HEK293 (cell line): ENCODE measurements at regions not wholly inside any gene's neighbourhood (a gene's known extent, or its start where the extent isn't known, plus 50 kb on each side); places are given as distances from the start of the nearest gene placed in this dataset.

Experiments used
- CTCF ChIA-PET: fragments of 350-600 bp; formaldehyde crosslinking; extraction: SDS; loops from one replicate; lab custom pipeline; 2021; ENCODE audit warnings: antibody characterized with exemption; lab: Yijun Ruan, JAX
- POLR2A ChIA-PET: fragments of 300-600 bp; formaldehyde crosslinking; extraction: SDS; loops from one replicate; lab custom pipeline; 2020; ENCODE audit warnings: antibody characterized with exemption, inconsistent platforms; lab: Yijun Ruan, JAX
- H3K27ac ChIP-seq: fragments of 200-500 bp; sonication (Bioruptor generic); 2 replicates; pipeline ENCODE4 v1.5.1; 2014; ENCODE audit warnings: low read depth, low read length, control low read depth, inconsistent platforms; ENCODE audit errors: extremely low read depth
- H3K36me3 ChIP-seq, 2 experiments: fragments of 200-500 bp in 1 of 2; sonication (Bioruptor generic) in 1 of 2; 1 replicate in 1 of 2; 2 replicates in 1 of 2; pipeline ENCODE4 v1.5.1; 2014 to 2017; ENCODE audit warnings: inconsistent platforms in 2 of 2, low read length in 2 of 2; ENCODE audit not compliant: control insufficient read depth in 2 of 2, insufficient read depth in 1 of 2
- H3K4me1 ChIP-seq: fragments of 200-500 bp; sonication (Bioruptor generic); 2 replicates; pipeline ENCODE4 v1.5.1; 2014; ENCODE audit warnings: mild to moderate bottlenecking, low read length, inconsistent platforms; ENCODE audit not compliant: control insufficient read depth, insufficient read depth
- H3K4me3 ChIP-seq: 2 replicates; pipeline ENCODE4 v1.5.1; 2011; ENCODE audit warnings: low read depth, mild to moderate bottlenecking, control low read depth, low read length, moderate library complexity
- H3K9me3 ChIP-seq: fragments of 200-500 bp; sonication (Bioruptor generic); 2 replicates; pipeline ENCODE4 v1.5.1; 2014; ENCODE audit warnings: low read depth, low read length, inconsistent platforms; ENCODE audit not compliant: control insufficient read depth, insufficient read depth
- HOXA7 ChIP-seq: sonication (generic); formaldehyde crosslinking; IDR thresholded peaks from 2 replicates; pipeline ENCODE4 v1.8.1; 2022; ENCODE audit warnings: missing genetic modification reagents, borderline replicate concordance
- MZF1 ChIP-seq: fragments of 450-650 bp; formaldehyde crosslinking; IDR thresholded peaks from 2 replicates; pipeline ENCODE4 v1.5.1; 2017; ENCODE audit warnings: missing biosample characterization, missing genetic modification characterization, borderline replicate concordance
- WT1 ChIP-seq: fragments of 450-650 bp; formaldehyde crosslinking; IDR thresholded peaks from 2 replicates; pipeline ENCODE4 v1.5.1; 2016; ENCODE audit warnings: missing biosample characterization, missing genetic modification characterization
- ZBTB20 ChIP-seq: fragments of 450-650 bp; formaldehyde crosslinking; IDR thresholded peaks from 2 replicates; pipeline ENCODE4 v1.5.1; 2016; ENCODE audit warnings: missing biosample characterization, missing genetic modification characterization
- ZBTB21 ChIP-seq: fragments of 450-650 bp; formaldehyde crosslinking; IDR thresholded peaks from 2 replicates; pipeline ENCODE4 v1.5.1; 2017; ENCODE audit warnings: missing biosample characterization, missing genetic modification characterization
- ZNF202 ChIP-seq: fragments of 450-650 bp; formaldehyde crosslinking; IDR thresholded peaks from 2 replicates; pipeline ENCODE4 v1.5.1; 2016; ENCODE audit warnings: missing biosample characterization, missing genetic modification characterization, borderline replicate concordance
- ZNF223 ChIP-seq: fragments of 450-650 bp; formaldehyde crosslinking; IDR thresholded peaks from 2 replicates; pipeline ENCODE4 v1.5.1; 2016; ENCODE audit warnings: missing biosample characterization, missing genetic modification characterization
- ZNF23 ChIP-seq: fragments of 450-650 bp; formaldehyde crosslinking; IDR thresholded peaks from 2 replicates; pipeline ENCODE4 v1.5.1; 2016; ENCODE audit warnings: missing biosample characterization, missing genetic modification characterization, borderline replicate concordance
- ZNF394 ChIP-seq: fragments of 450-650 bp; formaldehyde crosslinking; IDR thresholded peaks from 2 replicates; pipeline ENCODE4 v1.5.1; 2016; ENCODE audit warnings: missing biosample characterization, missing genetic modification characterization, mild to moderate bottlenecking, moderate library complexity, borderline replicate concordance
- ZNF530 ChIP-seq: fragments of 450-650 bp; formaldehyde crosslinking; IDR thresholded peaks from 2 replicates; pipeline ENCODE4 v1.5.1; 2016; ENCODE audit warnings: low read depth, missing biosample characterization, missing genetic modification characterization
- ZNF548 ChIP-seq: fragments of 450-650 bp; formaldehyde crosslinking; IDR thresholded peaks from 2 replicates; pipeline ENCODE4 v1.5.1; 2016; ENCODE audit warnings: missing biosample characterization, missing genetic modification characterization
- ZNF561 ChIP-seq: fragments of 450-650 bp; IDR thresholded peaks from 2 replicates; pipeline ENCODE4 v1.5.1; 2018; ENCODE audit warnings: missing biosample characterization, missing genetic modification characterization, borderline replicate concordance
- ZNF610 ChIP-seq: fragments of 450-650 bp; formaldehyde crosslinking; IDR thresholded peaks from 2 replicates; pipeline ENCODE4 v1.5.1; 2016; ENCODE audit warnings: missing biosample characterization, missing genetic modification characterization, borderline replicate concordance
- ZNF701 ChIP-seq: fragments of 450-650 bp; formaldehyde crosslinking; IDR thresholded peaks from 2 replicates; pipeline ENCODE4 v1.5.1; 2016; ENCODE audit warnings: missing biosample characterization, missing genetic modification characterization
- ZNF768 ChIP-seq: fragments of 450-650 bp; formaldehyde crosslinking; IDR thresholded peaks from 2 replicates; pipeline ENCODE4 v1.5.1; 2018; ENCODE audit warnings: missing biosample characterization, mild to moderate bottlenecking, missing genetic modification characterization
- ZNF843 ChIP-seq: fragments of 450-650 bp; formaldehyde crosslinking; IDR thresholded peaks from 2 replicates; pipeline ENCODE4 v1.5.1; 2016; ENCODE audit warnings: missing biosample characterization, missing genetic modification characterization
- TF ChIP-seq, protein P1 (sequence below): fragments of 450-650 bp; formaldehyde crosslinking; IDR thresholded peaks from 2 replicates; pipeline ENCODE4 v1.5.1; 2016; ENCODE audit warnings: missing biosample characterization, missing genetic modification characterization
- TF ChIP-seq, protein P2 (sequence below): fragments of 450-650 bp; formaldehyde crosslinking; IDR thresholded peaks from 2 replicates; pipeline ENCODE4 v1.5.1; 2017; ENCODE audit warnings: missing biosample characterization, missing genetic modification characterization
- TF ChIP-seq, protein P3 (sequence below): fragments of 450-650 bp; formaldehyde crosslinking; IDR thresholded peaks from 2 replicates; pipeline ENCODE4; 2016; ENCODE audit warnings: missing biosample characterization, missing genetic modification characterization
- TF ChIP-seq, protein P4 (sequence below): fragments of 450-650 bp; formaldehyde crosslinking; IDR thresholded peaks from 2 replicates; pipeline ENCODE4 v1.5.1; 2017; ENCODE audit warnings: missing biosample characterization, missing genetic modification characterization

DNA sequence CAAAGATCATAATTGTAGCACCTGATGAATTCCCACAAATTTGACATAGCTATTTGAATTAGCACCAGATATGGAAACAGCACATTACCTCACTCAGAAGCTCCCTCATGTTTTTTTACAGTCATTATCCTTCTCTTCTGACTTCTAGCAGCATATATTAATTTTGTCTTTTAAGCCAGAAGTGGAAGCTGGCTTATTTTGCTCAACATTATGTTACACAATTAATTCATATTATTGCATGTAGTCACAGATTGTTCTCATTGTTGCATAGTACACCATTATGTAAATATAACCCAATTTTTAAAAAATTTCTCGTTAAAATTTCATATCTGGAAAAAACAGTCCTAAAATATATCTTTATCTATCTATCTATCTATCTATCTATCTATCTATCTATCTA is 762.3 kb downstream of the TUSC7 start (continued):
- TF ChIP-seq ZBTB20 (tag by site-specific recombination): no peak
- no peak for TF ChIP-seq ZNF223 (tag by site-specific recombination)
- no peak for TF ChIP-seq ZNF561 (tag by site-specific recombination)
- TF ChIP-seq ZNF610 (tag by site-specific recombination): no peak
- TF ChIP-seq ZBTB21: no peak
- TF ChIP-seq, protein P1, sequence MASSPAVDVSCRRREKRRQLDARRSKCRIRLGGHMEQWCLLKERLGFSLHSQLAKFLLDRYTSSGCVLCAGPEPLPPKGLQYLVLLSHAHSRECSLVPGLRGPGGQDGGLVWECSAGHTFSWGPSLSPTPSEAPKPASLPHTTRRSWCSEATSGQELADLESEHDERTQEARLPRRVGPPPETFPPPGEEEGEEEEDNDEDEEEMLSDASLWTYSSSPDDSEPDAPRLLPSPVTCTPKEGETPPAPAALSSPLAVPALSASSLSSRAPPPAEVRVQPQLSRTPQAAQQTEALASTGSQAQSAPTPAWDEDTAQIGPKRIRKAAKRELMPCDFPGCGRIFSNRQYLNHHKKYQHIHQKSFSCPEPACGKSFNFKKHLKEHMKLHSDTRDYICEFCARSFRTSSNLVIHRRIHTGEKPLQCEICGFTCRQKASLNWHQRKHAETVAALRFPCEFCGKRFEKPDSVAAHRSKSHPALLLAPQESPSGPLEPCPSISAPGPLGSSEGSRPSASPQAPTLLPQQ (tag by site-specific recombination): no peak
- TF ChIP-seq, all 188 proteins: peak for 0

- Histone ChIP-seq H3K36me3 (no peaks in the 10 kb centered on the region), H3K4me1 (0 out of 2 replicates have a peak, but pooled peaks cover 3% of the 10 kb centered on the region), H3K4me3 (no peak overlapping the region), H3K9me3 (no peaks in the 10 kb centered on the region), H3K27ac (no peak overlapping the region)
- ChIA-PET POLR2A (no interaction called here), CTCF (interaction anchor here (0.7 kb wide), 2 partner anchors 29 to 236 kb away, joined by 3 to 4 read pairs; no protein-coding TSS in a partner anchor)
- TF ChIP-seq ZNF530 (tag by site-specific recombination) (no peak), WT1 (peak; percentile 89), MZF1 (tag by site-specific recombination) (no peak), ZNF202 (tag by site-specific recombination) (no peak), HOXA7 (CRISPR knock-in tag) (no peak)
- TF ChIP-seq, protein P2, sequence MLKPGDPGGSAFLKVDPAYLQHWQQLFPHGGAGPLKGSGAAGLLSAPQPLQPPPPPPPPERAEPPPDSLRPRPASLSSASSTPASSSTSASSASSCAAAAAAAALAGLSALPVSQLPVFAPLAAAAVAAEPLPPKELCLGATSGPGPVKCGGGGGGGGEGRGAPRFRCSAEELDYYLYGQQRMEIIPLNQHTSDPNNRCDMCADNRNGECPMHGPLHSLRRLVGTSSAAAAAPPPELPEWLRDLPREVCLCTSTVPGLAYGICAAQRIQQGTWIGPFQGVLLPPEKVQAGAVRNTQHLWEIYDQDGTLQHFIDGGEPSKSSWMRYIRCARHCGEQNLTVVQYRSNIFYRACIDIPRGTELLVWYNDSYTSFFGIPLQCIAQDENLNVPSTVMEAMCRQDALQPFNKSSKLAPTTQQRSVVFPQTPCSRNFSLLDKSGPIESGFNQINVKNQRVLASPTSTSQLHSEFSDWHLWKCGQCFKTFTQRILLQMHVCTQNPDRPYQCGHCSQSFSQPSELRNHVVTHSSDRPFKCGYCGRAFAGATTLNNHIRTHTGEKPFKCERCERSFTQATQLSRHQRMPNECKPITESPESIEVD (tag by site-specific recombination): peak; percentile 50; the same call in 1 of the 2 replicates
Observed at GRCh38 chr3:117473981-117474538, 764.5 kb downstream of the TUSC7 start.

DNA sequence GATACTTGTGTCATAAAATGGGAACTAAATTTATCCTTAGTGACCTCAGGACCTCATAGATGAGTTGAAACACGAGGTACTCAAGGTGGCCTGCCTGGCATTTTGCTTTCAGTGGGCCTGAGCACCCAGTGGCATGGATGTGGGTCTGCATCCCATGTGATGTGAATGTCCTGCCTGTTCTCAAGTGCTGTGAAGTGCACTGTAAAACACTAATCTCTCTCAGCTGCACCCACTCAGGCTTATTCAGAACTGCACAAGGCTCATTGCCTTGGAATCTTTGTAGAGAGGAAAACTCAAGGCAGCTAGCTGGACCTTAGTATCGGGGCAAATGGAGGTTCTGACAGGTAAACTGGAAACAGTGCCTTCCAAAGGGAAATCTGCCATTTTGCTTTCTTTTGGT is 767.0 kb downstream of the TUSC7 start:
- H3K9me3 ChIP-seq: no peaks in the 10 kb centered on the region
- ChIA-PET POLR2A (no interaction called here), CTCF (no interaction called here)
- H3K27ac ChIP-seq: no peak overlapping the region
- H3K4me3 ChIP-seq: no peak overlapping the region
- TF ChIP-seq ZNF548: no peak
- no peak for TF ChIP-seq ZNF768 (tag by site-specific recombination)
- TF ChIP-seq, protein P3, sequence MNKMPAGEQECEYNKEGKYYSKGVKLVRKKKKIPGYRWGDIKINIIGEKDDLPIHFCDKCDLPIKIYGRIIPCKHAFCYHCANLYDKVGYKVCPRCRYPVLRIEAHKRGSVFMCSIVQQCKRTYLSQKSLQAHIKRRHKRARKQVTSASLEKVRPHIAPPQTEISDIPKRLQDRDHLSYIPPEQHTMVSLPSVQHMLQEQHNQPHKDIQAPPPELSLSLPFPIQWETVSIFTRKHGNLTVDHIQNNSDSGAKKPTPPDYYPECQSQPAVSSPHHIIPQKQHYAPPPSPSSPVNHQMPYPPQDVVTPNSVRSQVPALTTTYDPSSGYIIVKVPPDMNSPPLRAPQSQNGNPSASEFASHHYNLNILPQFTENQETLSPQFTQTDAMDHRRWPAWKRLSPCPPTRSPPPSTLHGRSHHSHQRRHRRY (tag by site-specific recombination): no peak
- no peak for TF ChIP-seq ZNF843 (tag by site-specific recombination)
- TF ChIP-seq, protein P4, sequence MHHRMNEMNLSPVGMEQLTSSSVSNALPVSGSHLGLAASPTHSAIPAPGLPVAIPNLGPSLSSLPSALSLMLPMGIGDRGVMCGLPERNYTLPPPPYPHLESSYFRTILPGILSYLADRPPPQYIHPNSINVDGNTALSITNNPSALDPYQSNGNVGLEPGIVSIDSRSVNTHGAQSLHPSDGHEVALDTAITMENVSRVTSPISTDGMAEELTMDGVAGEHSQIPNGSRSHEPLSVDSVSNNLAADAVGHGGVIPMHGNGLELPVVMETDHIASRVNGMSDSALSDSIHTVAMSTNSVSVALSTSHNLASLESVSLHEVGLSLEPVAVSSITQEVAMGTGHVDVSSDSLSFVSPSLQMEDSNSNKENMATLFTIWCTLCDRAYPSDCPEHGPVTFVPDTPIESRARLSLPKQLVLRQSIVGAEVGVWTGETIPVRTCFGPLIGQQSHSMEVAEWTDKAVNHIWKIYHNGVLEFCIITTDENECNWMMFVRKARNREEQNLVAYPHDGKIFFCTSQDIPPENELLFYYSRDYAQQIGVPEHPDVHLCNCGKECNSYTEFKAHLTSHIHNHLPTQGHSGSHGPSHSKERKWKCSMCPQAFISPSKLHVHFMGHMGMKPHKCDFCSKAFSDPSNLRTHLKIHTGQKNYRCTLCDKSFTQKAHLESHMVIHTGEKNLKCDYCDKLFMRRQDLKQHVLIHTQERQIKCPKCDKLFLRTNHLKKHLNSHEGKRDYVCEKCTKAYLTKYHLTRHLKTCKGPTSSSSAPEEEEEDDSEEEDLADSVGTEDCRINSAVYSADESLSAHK (tag by site-specific recombination): no peak
- no peak for TF ChIP-seq ZNF23 (tag by site-specific recombination)
- no peak for TF ChIP-seq ZNF394 (tag by site-specific recombination)
- no peak for TF ChIP-seq ZNF701 (tag by site-specific recombination)
- 0 out of 2 replicates have a peak, but pooled peaks cover 3% of the 10 kb centered on the region for H3K4me1 ChIP-seq
- H3K36me3 ChIP-seq: no peaks in the 10 kb centered on the region
